ENCODE measurements at regions not wholly inside any gene's neighbourhood (a gene's known extent, or its start where the extent isn't known, plus 50 kb on each side); places are given as distances from the start of the nearest gene placed in this dataset.
"Not testable (repeated sequence)": the region's sequence is repeated elsewhere in the genome, so short reads cannot be mapped to it uniquely, and the experiment has no call there.

DNA sequence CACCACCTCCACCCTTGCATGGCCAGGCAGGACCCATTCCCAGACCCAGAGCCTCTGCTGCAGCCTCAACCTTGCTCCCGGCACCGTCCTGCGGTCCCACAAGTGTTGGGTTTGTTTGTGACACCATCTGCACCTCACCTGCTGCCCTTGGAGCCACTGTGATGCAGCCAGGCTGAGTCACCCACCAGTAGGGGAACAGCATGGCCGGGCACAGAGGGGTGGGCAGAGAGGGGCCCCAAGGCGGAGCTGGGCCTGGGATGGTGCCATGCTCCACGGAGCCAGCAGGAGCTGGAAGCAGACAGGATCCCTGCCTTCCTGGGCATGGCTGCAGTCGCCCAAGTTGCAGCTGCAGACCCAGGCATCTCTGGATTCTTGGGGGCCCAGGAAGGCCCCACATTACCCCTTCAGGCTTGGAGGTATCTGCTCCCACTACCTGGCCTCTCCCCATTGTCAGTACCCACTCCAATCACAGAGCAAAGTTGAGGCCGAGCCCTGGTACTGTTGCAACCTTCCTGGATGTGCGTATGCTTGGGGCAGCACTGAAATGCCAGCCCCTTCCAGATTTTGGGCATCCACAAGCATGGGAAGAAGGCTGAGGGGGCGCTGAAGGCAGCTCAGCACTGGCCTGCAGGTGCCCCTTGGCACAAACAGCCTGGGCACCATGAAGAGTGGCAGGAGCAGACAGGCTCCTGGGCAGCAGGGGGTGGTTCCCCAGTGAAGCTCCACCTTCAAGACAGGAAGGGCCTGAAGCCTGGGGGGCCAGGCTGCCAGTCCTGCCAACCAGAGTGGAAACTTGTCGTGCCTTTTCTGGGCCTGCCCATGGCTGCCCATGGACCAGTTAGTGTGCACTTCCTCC lies 172.8 kb downstream of the MATN1 start:
- DNase-seq: no peak

DNA sequence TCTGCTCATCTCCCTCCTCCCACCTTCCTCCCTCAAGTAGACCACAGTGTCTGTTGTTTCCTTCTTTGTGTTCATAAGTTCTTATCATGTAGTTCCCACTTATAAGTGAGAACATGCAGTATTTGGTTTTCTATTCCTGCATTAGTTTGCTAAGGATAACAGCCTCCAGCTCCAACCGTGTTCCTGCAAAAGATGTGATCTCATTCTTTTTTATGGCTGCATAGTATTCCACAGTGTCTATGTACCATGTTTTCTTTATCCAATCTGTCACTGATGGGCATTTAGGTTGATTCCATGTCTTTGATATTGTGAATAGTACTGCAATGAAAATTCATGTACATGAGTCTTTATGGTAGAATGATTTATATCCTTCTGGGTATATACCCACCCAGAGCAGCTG lies 173.5 kb downstream of the MATN1 start:
- not testable (repeated sequence) for DNase-seq

DNA sequence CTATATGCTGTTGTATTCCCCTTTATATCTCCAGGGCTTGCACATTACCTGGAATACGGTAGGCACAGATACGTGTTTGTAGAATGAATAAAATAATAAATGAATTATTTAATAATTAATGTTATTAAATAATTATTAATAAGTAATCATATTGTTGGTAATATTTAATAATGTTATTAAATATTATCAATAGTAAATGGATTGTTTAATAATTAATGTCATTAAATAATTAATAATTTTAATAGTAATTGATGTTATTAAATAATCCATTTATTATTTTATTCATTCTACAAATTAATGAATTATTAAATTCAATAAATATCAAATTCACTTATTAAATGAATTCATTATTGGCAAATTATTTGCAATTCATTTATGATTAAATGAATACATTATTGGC lies 175.1 kb downstream of the MATN1 start:
- DNase-seq: no peak

DNA sequence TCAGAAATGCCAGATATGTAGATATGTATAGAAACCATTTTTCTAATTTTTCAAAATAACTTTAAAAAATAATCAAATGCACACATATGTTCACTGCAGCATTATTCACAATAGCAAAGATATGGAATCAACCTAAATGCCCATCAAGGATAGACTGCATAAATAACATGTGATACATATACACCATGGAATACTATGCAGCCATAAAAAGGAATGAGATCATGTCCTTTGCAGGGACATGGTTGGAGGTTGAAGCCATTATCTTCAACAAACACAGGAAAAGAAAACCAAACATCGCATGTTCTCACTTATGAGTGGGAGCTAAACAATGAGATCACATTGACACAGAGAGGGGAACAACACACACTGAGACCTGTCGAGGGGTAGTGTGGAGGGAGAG lies 176.1 kb downstream of the MATN1 start:
- not testable (repeated sequence) for DNase-seq

DNA sequence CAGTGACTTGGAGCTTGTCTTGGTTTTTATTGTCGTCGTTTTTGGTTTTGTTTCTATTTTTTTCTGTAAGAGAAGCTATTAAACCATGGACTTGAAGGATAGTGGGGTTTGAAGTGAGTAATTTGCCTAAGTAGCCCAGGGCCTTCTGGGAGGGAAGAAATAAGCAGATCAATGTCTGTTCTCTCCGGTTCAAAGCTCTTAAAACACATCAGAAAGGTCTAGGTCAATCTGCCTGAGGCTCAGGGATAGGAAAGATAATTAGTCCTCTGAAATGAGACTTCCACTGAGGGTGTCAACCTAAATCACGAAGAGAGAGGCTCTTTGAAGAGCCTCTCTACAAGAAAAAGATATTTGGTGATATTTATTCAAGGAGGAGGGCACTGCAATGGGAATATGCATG lies 178.0 kb downstream of the MATN1 start:
- no peak for DNase-seq

DNA sequence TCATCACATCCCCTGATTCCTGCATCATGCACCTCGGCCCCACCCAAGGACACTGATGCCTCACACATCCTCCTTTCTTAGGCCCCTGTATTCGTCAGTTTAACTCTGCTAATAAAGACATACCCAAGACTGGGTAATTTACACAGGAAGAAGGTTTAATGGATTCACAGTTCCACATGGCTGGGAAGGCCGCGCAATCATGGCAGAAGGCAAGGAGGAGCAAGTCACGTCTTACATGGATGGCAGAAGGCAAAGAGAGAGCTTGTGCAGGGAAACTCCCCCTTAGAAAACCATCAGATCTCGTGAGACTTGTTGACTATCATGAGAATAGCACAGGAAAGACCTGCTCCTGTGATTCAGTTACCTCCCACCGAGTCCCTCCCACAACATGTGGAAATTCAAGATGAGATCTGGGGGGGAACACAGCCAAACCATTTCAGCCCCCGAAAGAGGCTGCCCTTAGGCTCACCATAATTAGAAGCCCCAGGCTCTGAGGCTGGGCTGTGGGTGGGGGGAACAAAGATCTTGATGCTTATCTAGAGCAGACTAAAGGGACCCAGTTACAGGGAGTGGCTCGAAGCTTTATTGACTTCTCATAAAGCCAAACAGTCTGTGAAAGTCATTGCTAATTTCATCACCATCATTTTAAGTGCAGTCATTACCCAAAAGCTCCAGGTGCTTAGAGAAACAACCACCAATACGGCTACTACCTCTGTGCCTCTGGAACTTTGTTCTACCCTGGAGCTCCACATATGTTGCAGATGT lies 181.5 kb downstream of the MATN1 start:
- no peak for DNase-seq

DNA sequence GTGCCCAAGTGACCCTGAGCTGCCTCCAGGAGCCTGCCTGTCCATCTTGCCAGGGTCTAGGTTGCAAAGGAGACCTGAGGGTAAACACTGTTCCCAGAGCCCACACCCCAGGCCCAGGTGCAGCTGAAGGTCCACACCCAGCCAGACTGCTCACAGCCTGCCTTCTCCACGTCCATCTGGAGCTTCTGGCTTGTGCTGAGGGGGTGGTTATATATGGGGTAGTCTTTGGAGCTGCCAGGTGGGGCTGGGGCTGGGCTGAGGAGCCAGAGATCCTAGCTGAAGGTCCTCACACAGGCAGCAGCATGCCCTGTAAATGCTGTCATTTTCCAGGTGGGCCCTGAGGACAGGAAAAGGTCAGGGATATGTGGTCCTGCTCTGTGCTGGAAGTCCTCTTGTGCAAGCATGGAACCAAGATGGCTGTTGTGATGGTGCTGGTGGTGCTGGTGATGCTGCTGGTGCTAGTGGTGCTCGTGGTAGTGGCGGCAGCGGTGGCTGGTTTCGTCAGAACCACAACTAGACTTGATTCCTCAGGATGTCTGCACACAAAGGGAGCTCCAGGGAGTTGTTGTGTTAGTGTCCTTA lies 182.7 kb downstream of the MATN1 start:
- no peak for DNase-seq

DNA sequence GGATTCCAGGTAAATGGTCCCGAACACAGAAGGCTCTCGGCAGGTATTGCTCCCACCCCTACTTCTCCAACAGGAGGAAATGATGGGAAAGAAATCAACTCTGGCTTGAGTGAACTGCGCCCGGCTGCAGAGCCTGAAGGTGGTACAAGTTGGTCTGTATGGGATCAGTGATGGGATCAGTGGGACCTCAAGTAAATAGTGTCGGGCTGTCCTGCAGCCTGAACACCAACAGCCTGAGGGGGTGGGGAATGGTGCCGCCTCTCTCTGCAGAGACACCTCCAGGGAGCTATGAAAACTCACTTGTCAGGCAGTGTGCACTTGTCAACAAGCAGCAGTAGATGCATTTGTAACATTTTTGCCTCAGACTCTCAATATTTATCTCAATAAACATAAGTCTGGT lies 183.5 kb downstream of the MATN1 start:
- DNase-seq: no peak

DNA sequence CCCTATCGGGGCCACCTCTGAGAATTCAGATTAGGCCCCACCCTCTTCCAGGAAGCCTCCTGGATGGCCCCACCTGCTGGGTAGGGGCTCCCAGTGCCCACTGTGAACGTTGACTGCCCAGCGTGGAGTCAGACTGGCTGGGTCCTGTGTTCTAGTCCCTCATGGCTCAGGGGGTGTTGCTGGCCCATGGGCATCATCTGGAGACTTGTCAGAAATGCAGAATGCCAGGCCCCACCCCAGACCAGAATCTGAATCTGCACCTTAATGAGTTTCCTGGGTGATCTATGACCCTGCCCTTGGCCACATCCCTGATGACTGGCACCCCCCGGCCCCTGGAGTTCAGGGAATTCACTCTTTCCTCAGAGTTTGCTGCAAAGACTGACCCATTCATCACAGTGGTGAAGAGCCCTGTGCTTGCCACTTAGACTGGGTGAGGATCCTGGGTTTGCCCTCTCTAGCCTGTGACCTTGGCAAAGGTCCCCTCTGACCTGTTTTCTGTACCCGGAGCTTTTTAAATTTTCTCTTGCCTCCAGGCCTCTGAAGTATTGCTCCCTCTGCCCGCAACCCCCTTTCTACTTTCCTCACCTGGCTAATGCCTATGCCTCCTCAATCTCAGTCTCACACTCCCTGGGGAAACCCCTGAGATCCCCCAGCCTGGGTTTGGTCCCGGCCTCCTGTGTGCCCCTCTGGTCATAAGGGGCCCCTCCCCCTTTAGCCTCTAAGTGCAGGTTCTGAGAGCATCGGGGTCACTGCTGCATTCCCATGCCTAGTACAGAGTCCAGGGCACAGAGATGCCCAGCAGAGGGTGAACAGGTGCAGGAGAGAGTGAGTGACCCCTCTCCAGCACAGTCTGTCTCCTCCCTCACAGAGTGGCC lies 184.2 kb downstream of the MATN1 start:
- DNase-seq: no peak

DNA sequence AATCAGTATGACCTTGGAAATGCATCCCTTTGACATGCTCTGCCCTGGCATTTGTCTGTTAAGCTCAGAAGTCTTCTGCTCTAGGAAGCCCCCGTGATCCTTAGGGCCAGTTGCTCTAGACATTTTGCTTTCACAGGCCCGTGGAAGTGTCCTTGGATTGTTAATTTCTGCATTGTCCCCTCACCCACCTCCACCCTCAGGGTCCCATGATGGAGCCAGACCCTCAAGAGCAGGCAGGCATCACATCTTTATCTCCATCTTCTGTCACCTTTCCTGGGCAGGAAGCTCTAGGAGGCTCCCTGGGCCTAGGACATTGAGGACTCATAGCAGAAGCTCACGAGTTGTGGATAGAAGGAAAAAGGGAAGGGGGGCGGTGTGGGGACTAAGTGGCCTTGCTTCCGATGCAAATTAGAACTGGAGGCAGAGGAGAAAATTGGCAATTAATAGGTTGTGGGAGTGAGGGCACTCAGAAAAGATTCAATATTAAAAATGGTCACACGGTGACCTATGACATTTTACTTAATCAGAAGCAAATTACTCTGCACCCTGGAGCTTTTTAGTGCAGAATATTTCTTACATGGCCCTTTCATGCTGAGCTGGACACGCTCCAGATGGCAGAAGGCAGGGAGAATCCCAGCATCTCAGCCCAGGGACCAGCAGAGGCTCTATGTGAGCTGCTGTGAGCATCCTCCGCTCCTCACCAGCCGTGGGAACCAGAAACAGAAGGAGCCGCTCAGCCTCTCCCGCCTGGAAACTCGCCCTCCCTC lies 185.0 kb downstream of the MATN1 start:
- no peak for DNase-seq

DNA sequence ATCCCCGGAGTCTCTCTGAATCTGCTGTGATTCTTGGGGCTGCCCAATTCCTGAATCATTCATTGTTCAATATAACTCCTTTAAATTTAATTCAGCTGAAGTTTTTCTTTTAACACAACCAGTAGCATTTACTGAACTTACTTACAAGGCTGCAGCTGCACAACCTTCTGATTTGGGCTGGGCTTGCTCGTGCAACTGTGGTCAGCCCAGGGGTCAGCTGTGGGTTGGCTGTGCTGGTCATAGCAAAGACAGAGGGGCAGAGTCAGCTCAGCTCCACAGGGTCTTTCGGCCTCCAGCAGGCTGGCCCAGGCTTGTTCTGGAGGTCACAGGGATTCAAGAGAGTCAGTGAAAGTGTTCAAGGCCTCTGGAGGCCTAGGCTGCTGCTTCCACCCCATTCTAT lies 186.1 kb downstream of the MATN1 start:
- no peak for DNase-seq

DNA sequence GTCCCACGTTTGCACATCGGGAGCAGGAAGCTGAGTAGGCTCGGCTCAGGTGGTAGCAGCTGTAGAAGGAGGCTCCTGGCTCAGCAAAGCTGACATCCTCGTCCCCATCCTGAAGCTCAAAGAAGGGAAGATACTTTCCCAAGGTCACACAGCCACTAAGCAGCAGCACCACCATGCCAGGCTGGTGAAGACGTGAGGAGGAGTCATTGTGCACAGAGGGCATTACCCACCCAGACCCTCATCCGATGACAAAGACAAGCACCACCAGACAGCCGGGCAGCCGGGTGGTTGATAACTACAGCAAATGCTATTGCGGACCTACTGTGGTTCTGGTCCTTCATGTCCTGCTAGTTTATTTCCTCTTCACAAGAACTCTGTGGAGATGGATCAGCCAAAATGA lies 186.9 kb downstream of the MATN1 start:
- no peak for DNase-seq

DNA sequence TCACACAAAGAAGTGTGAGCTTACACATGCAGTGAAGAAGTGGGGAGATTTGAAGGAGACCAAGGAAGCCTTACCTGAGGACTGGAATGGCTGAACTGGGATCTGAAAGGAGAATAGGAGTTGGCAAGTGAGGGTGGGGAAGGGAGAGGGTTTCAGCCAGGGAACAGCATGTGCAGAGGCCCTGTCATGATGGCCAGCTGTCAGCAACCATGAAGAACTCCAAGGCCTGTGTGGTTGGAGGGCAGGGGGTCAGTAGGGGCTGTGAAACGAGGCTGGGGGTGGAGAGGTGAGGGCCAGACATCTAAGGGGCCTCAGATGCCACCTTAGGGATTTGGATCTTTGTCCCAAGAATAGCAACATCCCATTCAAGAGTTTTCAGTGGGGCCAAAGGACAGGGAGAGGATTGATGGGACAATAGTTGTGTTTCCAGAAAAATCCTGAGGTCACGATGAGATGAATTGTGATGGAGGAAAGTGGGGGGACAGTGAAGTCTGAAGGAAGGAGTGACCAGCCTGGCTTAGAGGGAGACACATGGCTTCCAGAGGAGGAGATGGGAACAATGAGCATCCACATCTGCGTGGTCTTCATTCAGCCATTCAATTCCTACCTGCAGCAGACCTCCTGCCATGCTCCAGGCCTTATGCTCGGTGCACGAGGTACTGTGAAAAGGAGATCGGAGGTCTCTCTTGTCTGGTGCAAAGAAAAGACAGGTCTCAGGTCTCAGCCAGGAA lies 187.6 kb downstream of the MATN1 start:
- DNase-seq: no peak

DNA sequence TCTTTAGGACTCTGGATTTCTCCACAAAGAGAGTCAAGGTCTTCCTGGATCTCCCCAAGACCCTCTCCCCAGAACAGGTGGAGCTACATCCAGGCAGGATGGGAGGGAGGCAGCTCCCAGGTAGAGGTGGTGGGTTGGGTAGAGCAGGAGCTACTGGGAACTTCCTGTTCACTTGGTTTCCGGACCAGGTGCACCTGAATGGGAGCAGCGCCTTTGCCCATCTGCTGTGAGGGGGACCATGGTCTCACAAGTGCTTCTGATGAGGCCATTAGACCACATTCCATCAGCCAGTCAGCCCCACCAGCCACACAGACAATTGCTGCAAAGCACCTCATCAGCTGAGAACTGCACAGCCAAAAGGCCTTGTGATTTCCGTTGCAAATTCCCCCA lies 188.8 kb downstream of the MATN1 start:
- no peak for DNase-seq

DNA sequence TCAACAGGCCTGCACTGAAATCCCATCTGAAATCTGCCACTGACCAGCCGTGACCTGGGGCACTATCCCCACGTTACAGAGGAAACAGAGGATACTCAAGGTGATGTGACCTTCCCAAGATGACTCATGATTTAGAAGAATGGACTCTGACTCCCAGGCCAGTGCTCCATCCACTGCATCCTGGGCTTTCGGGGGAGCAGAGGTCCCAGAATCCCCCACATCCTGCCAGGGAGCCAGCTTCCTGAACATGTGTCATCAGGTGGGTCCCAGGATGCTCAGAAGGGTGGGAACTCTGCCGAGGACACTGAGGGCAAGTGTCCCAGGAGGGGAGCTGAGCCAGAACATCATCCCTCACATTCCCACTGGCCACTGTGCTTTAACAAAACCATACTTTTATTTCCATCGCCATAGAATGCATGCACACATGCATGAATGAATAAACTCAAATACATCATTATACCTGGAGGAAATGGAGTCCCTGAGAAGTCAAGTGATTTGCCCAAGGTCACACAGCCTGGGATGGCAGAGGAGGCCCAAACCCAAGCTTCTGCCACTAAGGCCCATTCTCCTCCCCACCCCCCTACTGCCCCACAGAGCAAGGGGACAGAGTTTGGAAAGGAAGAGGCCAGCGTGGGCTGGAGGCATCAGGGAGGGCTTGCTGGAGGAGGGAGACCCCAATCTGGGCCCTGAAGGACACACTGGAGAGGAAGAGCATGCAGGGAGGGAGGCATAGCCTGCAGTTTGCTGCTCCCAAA lies 189.4 kb downstream of the MATN1 start:
- DNase-seq: no peak

DNA sequence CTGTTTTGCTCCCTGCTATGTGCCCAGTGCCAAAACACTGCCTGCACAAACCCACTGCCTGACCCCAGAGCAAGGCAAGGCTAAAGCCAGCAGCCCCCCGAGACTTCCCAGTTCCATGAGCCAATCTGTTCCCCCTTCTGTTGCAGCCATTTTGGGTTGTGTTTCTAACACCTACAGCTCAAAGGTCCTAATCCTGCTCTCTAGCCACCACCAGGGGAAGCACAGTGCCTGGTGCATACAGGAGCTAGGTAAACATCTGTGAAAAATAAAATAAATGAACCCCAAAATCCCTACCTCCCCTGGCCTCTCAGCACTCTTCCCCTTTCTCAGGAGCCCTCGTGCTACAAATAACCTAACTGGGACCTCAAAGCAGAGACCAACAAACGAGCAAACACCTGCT lies 190.2 kb downstream of the MATN1 start:
- DNase-seq: no peak

DNA sequence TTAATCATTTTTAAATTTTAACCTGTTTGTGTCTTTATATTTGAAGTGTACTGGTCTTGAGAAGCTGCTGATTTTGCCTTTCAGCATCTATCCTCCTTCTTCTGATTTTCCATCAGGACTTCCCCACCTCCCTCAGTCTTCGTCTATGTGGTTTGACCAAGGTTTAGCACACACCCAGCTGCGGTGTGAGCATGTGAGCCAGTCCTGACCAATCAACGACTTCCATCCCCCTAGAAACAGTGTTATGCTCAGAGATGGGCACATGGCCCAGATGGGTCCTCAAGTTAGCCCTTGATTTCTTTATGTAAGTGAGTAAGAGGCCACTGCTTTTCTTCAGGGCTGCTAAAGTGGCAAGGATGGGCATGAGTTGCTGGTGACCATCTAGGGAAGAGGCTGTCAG lies 190.8 kb downstream of the MATN1 start:
- no peak for DNase-seq

DNA sequence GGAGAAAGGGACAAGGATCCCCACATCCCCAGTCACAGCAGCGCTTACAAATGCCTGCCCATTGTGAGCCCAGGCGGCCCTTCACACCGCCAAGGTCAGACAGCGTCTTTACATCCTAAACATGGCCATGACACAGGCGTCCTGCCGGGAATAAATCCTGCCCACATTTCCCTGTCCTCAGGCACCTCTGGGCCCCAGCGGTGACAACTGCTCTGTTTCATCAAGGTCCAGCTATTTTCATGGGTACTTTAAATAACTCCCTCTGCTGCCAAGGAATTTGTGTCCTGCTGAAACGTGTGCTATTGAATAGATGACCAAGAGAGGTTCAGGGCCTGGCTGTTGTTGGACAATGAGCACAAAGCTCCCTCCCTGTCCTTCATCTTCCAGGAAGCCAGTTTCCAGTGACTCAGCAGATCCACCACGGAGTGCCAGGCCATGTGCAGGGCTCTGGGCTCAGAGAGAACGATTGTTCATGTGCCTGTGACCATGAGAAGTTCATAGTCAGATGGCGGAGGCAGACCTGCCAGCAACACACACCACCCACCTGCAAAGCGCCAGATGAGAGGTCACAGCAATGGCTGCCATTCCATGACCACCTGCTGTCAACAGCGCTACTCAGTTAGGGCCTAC lies 195.8 kb downstream of the MATN1 start:
- DNase-seq: no peak

DNA sequence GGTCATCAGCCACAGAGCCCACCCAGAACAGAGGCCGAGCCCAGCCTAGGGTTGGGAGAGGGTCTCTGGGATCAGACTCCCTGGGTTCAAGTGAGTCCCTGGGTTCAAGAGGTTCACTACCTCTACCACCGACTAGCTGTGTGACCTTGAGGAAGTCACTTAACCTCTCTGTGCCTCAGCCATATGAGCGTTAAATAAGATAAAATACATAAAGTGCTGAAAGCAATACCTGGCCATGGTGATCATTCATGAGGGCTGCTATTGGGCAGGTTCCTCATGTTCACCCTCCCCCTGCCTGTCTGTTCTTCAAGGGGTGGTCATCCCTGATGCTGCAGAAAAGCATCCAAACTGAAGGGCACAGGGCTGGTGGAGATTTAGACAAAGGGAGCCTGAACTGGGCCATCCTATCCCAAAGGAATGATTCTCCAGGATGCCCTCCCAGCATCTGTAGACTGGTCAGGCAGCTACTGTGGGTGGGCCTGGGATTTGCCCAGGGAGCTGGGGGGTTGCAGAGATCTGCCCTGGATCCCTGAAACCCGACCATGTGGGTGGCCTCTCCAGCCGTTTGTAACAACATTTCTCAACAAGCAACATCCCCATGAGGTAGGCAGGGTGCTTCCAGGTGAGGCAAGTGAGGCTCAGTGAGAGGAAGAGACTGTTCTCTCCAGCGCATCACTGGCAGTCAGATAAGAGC lies 196.6 kb downstream of the MATN1 start:
- DNase-seq: no peak

All from NCI-H446 treated with DMSO at 0.1 percent for 48 hours (cell line).